ENCODE measurements at regions not wholly inside any gene's neighbourhood (a gene's known extent, or its start where the extent isn't known, plus 50 kb on each side); places are given as distances from the start of the nearest gene placed in this dataset.

DNA sequence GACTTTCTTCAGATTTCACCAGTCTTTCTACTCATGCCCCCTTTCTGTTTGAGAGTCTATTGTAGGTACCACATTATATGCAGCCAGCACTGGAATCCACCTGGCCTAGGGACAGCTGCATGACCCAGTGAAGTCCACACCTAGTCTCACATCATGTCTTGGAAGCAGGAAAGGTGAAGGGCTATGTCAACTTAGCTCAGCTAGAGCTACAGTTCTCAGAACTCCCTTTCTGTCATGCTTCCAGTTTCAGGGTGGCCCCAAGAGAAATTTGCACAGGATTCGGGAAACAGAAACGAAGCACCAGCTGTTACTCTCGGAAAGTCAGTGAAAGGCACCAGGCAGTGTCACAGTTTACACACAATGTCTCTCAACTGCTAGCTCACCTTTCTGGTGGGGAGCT lies 51.6 kb upstream of the NLRP1 start:
- H3K27ac ChIP-seq, result no peak overlapping the region
- DNase-seq (ENCODE audit: low read depth, low spot score), result no peak

DNA sequence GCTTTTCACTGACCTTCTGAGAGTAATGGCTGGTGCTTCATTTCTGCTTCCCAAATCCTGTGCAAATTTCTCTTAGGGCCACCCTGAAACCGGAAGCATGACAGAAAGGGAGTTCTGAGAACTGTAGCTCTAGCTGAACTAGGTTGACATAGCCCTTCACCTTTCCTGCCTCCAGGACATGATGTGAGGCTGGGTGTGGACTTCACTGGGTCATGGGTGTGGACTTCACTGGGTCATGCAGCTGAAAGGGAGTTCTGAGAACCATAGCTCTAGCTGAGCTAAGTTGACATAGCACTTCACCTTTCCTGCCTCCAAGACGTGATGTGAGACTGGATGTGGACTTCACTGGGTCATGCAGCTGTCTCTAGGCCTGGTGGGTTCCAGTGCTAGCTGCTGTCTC lies 54.3 kb upstream of the NLRP1 start:
- DNase-seq (ENCODE audit: low read depth, low spot score), result no peak
- H3K27ac ChIP-seq, result no peak overlapping the region

- DNase-seq (ENCODE audit: low read depth, low spot score), result no peak
- H3K27ac ChIP-seq, result no peak overlapping the region
Observed at GRCh38 chr17:5640726-5641125, 56.4 kb upstream of the NLRP1 start.

GRCh38 chr17:5642752-5643151 lies 58.4 kb upstream of the NLRP1 start:
- no peak overlapping the region for H3K27ac ChIP-seq
- no peak for DNase-seq (ENCODE audit: low read depth, low spot score)

GRCh38 chr17:5644065-5644464 lies 59.8 kb upstream of the NLRP1 start:
- H3K27ac ChIP-seq, result no peak overlapping the region
- DNase-seq (ENCODE audit: low read depth, low spot score), result no peak

DNA sequence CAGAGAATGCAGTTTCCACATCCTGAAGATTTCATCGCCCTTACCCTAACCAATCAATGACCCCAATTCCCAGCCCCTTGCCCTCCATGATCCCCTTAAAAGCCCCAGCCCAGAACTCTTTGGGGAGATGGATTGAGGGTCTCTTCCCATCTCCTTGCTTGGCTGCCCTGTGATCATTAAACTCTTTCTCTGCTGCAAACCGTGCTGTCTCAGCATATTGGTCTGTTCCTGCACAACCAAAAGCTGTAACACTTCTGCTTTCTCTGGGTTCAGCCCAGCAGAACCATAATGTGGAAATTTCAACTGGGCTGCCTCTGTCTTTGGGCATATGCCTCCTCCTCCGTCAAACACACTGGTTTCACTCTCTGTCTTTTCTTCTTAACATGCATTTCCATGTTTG lies 67.0 kb upstream of the NLRP1 start:
- no peak for DNase-seq (ENCODE audit: low read depth, low spot score)
- H3K27ac ChIP-seq, result no peak overlapping the region

DNA sequence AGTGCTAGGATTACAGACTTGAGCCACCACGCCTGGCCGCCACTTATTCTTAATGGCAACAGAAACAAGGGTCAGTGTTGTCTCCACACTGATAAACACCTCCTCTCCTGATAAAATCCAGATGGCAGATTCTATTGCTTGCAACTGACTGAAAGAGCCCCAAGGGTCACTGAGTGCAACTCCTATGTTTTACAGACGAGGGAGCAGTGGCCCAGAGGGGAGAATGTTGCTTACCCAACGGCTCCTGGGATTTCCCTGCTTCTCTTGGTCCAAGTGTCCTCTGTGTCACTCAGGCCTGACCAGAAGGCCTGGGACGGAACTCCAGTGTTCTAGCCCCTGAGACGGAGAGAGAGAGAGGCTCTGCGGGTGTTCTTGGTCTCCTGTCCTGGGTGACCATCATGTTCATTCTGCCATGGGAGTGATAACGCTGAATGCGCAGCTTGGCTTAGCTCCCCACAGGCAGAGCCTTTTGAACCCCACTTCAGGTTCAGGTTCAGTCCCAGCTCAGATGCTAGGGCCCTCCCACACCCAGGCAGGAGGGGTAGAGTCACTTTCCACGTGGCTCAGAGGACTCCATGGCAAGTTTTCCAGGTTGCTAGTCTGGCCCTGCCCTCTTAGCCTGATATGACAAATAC lies 77.3 kb upstream of the NLRP1 start:
- no peak for DNase-seq (ENCODE audit: low read depth, low spot score)
- no peak overlapping the region for H3K27ac ChIP-seq

GRCh38 chr17:5662409-5663085 lies 78.2 kb upstream of the NLRP1 start:
- H3K27ac ChIP-seq, result no peak overlapping the region
- no peak for DNase-seq (ENCODE audit: low read depth, low spot score)

- DNase-seq (ENCODE audit: low read depth, low spot score), result no peak
- H3K27ac ChIP-seq, result no peak overlapping the region
Observed at GRCh38 chr17:5665164-5665563, 80.9 kb upstream of the NLRP1 start.

GRCh38 chr17:5667871-5668270 lies 83.6 kb upstream of the NLRP1 start:
- no peak overlapping the region for H3K27ac ChIP-seq
- no peak for DNase-seq (ENCODE audit: low read depth, low spot score)

GRCh38 chr17:5668557-5669138 lies 84.3 kb upstream of the NLRP1 start:
- no peak for DNase-seq (ENCODE audit: low read depth, low spot score)
- H3K27ac ChIP-seq, result no peak overlapping the region

DNA sequence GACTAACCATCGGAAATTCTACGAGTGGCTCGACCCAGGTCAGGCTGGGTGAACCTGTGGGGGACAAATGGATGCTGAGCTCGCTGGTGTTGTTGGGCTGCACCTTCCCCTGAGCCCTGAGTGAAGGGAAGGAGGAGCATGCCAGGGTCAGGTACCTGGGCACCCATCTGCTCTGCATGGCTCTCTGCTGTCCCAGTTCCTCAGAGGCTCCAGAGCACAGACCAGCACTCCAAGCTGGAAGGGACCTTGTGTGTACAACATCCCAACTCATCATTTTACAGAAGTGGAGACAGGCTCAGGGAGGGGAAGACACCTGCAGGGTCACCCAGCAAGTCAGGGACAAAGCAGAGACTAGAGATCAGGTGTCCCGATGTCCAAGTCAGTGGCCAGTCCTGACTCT lies 84.9 kb upstream of the NLRP1 start:
- no peak for DNase-seq (ENCODE audit: low read depth, low spot score)
- H3K27ac ChIP-seq, result no peak overlapping the region

GRCh38 chr17:5672141-5672540 lies 87.8 kb upstream of the NLRP1 start:
- DNase-seq (ENCODE audit: low read depth, low spot score), result no peak
- no peak overlapping the region for H3K27ac ChIP-seq

- DNase-seq (ENCODE audit: low read depth, low spot score), result no peak
- H3K27ac ChIP-seq, result no peak overlapping the region
Observed at GRCh38 chr17:5672815-5673430, 88.6 kb upstream of the NLRP1 start.

DNA sequence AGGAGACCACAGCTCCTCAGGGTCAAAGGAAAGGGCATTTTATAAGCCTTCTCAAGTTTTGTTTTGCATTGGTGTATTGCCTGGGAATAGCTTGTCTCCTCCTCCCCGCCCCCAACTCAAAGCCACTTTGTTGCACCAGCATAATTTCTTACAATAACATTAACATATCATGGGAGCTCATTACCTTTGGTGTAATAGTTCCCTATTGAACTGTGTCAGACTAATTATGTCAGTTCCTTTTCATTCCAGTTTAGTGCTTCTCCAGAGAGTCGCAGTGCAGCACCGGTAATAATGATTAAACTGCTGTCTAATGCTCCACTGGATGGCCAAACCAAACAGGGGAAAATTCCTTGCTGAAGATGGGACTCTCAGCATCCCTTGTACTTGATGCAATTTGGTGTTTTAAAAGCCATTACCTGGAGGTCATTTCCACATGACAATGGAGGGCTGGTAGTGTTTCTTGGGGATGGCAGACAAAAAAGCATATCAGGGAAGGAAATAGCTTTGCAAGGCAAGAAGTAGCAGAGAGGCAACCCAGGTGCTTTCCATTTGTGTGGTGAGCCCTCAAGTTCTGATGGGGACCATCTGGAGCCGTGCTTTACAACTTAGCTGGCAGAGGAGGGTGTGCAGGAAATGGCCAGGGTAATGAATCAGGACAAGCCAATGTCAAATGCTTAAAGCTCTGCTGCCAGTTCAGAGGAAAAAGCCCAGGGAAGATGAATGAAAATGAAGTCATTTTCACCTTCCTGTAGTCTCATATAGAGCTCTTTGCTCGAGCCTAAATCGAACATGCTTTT lies 91.5 kb upstream of the NLRP1 start:
- DNase-seq (ENCODE audit: low read depth, low spot score), result no peak
- H3K27ac ChIP-seq, result no peak overlapping the region

DNA sequence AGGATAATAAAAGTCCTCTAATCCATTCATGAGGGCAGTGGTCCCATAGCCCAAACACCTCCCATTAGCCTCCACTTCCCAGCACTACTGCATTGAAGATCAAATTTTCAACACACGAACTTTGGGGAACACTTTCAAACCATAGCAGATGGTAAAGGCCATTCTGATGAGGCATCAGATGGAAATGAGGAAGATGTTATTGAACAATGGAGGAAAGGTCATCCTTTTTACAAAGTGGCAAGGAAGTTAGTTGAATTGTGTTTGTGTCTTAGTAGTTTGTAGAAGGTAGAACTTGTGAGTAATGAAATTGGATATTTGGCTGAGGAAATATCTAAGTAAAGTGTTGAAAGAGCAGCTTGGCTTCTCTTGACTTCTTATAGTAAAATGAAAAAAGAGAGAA lies 93.3 kb upstream of the NLRP1 start:
- no peak for DNase-seq (ENCODE audit: low read depth, low spot score)
- H3K27ac ChIP-seq, result no peak overlapping the region

DNA sequence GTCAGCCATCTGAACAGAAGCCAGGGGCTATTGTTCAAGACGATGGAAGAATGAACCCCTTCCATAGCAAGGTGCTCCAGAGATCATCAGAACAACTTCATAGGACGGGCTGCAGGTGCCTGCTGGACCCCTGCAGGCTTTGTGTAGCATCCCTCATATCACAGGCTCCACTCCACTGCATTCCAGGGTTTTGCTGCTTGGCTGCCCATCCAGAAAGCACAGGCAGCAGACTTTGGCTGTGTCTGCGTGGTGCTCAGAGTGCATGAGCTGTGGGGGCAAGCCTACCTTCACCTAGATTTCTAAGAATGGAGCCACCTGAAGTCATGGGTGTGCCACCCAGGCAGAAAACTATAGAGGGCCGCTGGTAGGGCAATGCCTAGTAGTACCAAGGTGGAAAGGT lies 93.9 kb upstream of the NLRP1 start:
- H3K27ac ChIP-seq, result no peak overlapping the region
- no peak for DNase-seq (ENCODE audit: low read depth, low spot score)

GRCh38 chr17:5680766-5681165 lies 96.5 kb upstream of the NLRP1 start:
- DNase-seq (ENCODE audit: low read depth, low spot score), result no peak
- no peak overlapping the region for H3K27ac ChIP-seq

GRCh38 chr17:5683241-5683640 lies 98.9 kb upstream of the NLRP1 start:
- no peak for DNase-seq (ENCODE audit: low read depth, low spot score)
- no peak overlapping the region for H3K27ac ChIP-seq

DNA sequence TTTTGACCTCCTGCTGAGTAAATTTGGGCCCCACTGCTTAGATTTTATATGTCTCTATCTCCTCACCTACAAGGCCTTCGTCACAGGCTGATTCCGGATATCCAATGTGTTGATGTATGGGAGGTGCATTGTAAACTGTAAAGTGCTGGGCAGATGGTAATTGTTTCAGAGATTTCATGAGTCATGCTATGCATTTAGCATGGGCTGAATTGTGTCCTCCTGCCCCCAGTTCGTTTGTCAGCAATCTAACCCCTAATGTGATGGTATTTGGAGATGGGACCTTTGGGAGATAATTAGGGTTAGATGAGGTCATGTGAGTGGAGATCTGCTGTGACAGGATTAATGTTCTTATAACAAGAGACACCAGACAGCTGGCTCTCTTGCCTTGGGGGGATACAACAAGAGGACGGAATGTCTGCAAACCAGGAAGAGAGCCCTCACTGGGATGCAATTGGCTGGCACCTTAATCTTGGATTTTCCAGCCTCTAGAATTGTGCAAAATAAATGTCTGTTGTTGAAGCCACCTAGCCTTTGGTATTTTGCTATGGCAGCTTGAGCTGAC lies 101.8 kb upstream of the NLRP1 start:
- no peak overlapping the region for H3K27ac ChIP-seq
- no peak for DNase-seq (ENCODE audit: low read depth, low spot score)
